ENCODE measurements at regions not wholly inside any gene's neighbourhood (a gene's known extent, or its start where the extent isn't known, plus 50 kb on each side); places are given as distances from the start of the nearest gene placed in this dataset.

DNA sequence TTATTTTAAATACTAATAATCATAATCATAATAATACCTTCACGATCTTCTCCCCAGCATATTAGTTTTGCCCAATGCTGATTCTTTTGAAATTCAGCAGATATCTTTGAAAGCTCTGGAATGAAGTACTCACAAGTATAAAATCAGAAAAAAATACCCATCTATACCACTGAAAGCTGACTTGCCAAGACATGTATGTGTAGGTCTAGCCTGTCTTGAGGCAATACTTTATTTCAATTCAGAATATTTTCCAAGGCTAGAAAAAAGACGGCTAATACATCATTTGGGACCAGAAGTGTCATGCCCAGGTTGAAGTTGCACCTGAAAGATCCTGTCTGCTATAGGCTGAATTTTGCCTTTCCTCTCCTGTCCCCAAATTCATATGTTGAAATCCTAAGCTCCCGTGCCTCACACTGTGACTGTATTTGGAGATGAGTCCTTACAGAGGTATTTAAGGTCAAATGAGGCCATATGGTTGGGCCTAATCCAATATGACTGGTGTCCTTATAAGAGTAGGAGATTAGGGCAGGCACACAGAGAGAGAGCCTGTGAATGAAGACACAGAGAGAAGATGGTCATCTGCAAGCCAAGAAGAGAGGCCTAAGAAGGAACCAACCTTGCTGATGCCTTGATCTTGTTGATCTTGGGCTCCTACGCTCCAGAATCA lies 255.9 kb upstream of the CMC1 start:
- Histone ChIP-seq H3K9me3 (replicated peaks in 1 of 2; ENCODE audit: control insufficient read depth in 1 of 2, insufficient read depth in 1 of 2, low read length in 2 of 2) (no peaks in the 10 kb centered on the region), H3K9ac (ENCODE audit: insufficient read depth, low read length, poor library complexity, severe bottlenecking) (no peak overlapping the region), H3K27me3 (ENCODE audit: control insufficient read depth in 2 of 2, insufficient read depth in 2 of 2, low read length in 2 of 2) (peaks cover 0 to 2% of the 10 kb centered on the region in 2 donors), H3K4me1 (ENCODE audit: control insufficient read depth in 1 of 2, insufficient read depth in 2 of 2, low read length in 2 of 2) (no peaks in the 10 kb centered on the region), H3K4me3 (replicated peaks in 1 of 3; ENCODE audit: low read depth in 2 of 3, low read length in 3 of 3) (no peak overlapping the region), H3K36me3 (replicated peaks in 1 of 2; ENCODE audit: control insufficient read depth in 1 of 2, insufficient read depth in 2 of 2, low read length in 2 of 2) (no peaks in the 10 kb centered on the region), H3K27ac (ENCODE audit: low read depth in 1 of 2, low read length in 2 of 2) (no peak overlapping the region), H4K20me1 (ENCODE audit: insufficient read depth, low read length) (no peaks in the 10 kb centered on the region), H2AFZ (ENCODE audit: insufficient read depth, low read depth, low read length, poor library complexity, severe bottlenecking) (no peak overlapping the region), H3K79me2 (ENCODE audit: insufficient read depth, low read length) (no peaks in the 10 kb centered on the region), H3K4me2 (replicated peaks; ENCODE audit: extremely low read depth, low read length, poor library complexity, severe bottlenecking) (no peak overlapping the region)
- Mint-ChIP-seq H3K27me3 (ENCODE audit: low read depth in 3 of 3) (peaks cover 0 to 6% (median 6%) of the 10 kb centered on the region in 3 donors), H3K9me3 (peaks cover 0 to 11% (median 7%) of the 10 kb centered on the region in 7 donors), H3K4me1 (no peaks in the 10 kb centered on the region), H3K4me3 (no peak overlapping the region), H3K36me3 (no peaks in the 10 kb centered on the region), H3K27ac (no peak overlapping the region)
- intact Hi-C loops (cut with micrococcal nuclease) = no loop called here
- TF ChIP-seq, protein P1, sequence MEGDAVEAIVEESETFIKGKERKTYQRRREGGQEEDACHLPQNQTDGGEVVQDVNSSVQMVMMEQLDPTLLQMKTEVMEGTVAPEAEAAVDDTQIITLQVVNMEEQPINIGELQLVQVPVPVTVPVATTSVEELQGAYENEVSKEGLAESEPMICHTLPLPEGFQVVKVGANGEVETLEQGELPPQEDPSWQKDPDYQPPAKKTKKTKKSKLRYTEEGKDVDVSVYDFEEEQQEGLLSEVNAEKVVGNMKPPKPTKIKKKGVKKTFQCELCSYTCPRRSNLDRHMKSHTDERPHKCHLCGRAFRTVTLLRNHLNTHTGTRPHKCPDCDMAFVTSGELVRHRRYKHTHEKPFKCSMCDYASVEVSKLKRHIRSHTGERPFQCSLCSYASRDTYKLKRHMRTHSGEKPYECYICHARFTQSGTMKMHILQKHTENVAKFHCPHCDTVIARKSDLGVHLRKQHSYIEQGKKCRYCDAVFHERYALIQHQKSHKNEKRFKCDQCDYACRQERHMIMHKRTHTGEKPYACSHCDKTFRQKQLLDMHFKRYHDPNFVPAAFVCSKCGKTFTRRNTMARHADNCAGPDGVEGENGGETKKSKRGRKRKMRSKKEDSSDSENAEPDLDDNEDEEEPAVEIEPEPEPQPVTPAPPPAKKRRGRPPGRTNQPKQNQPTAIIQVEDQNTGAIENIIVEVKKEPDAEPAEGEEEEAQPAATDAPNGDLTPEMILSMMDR (IDR thresholded peaks at IDR 0.05) = no peak
- WGBS (ENCODE audit: insufficient coverage) = 100% methylated on average over 1 of the region's 4 CpGs
- DNase-seq = no peak

DNA sequence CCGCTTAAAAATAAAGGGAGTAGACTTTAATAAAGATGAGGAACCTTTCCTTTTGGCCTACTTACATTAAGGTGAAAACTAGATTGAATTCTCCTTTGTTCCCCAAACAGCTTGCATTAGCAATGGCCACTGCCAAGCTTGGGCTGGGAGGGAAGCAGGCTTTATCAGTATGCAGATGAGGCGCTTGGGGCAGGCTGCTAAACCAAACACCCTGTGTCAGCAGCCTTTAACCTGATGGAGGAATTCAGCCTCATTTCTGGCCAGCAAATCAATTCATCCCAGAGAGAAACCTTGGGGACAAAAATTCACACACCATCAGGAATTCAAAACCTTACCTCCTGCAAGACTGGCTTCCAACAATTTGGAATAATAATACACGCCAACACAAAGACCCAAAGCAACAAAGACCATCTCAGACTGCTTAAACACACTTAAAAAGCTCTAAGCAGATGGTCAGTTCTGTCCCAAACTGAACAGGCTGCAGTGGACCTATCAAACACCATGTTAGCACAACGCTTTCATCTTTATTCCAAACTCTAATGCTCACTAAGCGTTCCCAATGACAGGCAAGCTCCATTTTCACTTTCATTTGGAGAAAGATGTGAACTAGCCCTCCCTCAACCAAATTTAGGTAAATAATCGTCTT lies 255.1 kb upstream of the CMC1 start:
- Mint-ChIP-seq H3K4me1 (no peaks in the 10 kb centered on the region), H3K4me3 (no peak overlapping the region), H3K27me3 (ENCODE audit: low read depth in 3 of 3) (peaks cover 0 to 6% (median 4%) of the 10 kb centered on the region in 3 donors), H3K9me3 (peaks cover 0 to 8% (median 6%) of the 10 kb centered on the region in 7 donors), H3K36me3 (no peaks in the 10 kb centered on the region), H3K27ac (no peak overlapping the region)
- Histone ChIP-seq H3K4me2 (replicated peaks; ENCODE audit: extremely low read depth, low read length, poor library complexity, severe bottlenecking) (no peak overlapping the region), H3K79me2 (ENCODE audit: insufficient read depth, low read length) (no peaks in the 10 kb centered on the region), H3K9ac (ENCODE audit: insufficient read depth, low read length, poor library complexity, severe bottlenecking) (no peak overlapping the region), H3K9me3 (replicated peaks in 1 of 2; ENCODE audit: control insufficient read depth in 1 of 2, insufficient read depth in 1 of 2, low read length in 2 of 2) (no peaks in the 10 kb centered on the region), H3K27me3 (ENCODE audit: control insufficient read depth in 2 of 2, insufficient read depth in 2 of 2, low read length in 2 of 2) (peaks cover 0 to 2% of the 10 kb centered on the region in 2 donors), H4K20me1 (ENCODE audit: insufficient read depth, low read length) (no peaks in the 10 kb centered on the region), H3K27ac (ENCODE audit: low read depth in 1 of 2, low read length in 2 of 2) (no peak overlapping the region), H3K36me3 (replicated peaks in 1 of 2; ENCODE audit: control insufficient read depth in 1 of 2, insufficient read depth in 2 of 2, low read length in 2 of 2) (no peaks in the 10 kb centered on the region), H2AFZ (ENCODE audit: insufficient read depth, low read depth, low read length, poor library complexity, severe bottlenecking) (no peak overlapping the region), H3K4me1 (ENCODE audit: control insufficient read depth in 1 of 2, insufficient read depth in 2 of 2, low read length in 2 of 2) (no peaks in the 10 kb centered on the region), H3K4me3 (replicated peaks in 1 of 3; ENCODE audit: low read depth in 2 of 3, low read length in 3 of 3) (no peak overlapping the region)
- DNase-seq = no peak
- intact Hi-C loops (cut with micrococcal nuclease) = no loop called here
- TF ChIP-seq, protein P1 (IDR thresholded peaks at IDR 0.05) = no peak
- 92% methylated on average over 4 of the region's 6 CpGs for WGBS (ENCODE audit: insufficient coverage)
